ENCODE measurements at regions not wholly inside any gene's neighbourhood (a gene's known extent, or its start where the extent isn't known, plus 50 kb on each side); places are given as distances from the start of the nearest gene placed in this dataset.

- no peaks in the 10 kb centered on the region for H3K9me2 ChIP-seq (ENCODE audit: low read depth, low read length)
Observed at GRCh38 chr18:34280000-34280399, 55.3 kb upstream of the NOL4 start.

GRCh38 chr18:34280653-34281052, 55.9 kb upstream of the NOL4 start:
- no peak overlapping the region for H3K4me2 ChIP-seq (ENCODE audit: low read length)
- H3K4me1 ChIP-seq (ENCODE audit: insufficient read depth, low read length, severe bottlenecking): no peaks in the 10 kb centered on the region
- H3K79me2 ChIP-seq (ENCODE audit: insufficient read depth, low read length): no peaks in the 10 kb centered on the region
- H3K4me3 ChIP-seq (ENCODE audit: low read depth, low read length, poor library complexity, severe bottlenecking): no peak overlapping the region
- H3K9me2 ChIP-seq (ENCODE audit: low read depth, low read length): no peaks in the 10 kb centered on the region
- H4K20me1 ChIP-seq (ENCODE audit: insufficient read depth, low read length): no peaks in the 10 kb centered on the region
- no peak overlapping the region for H3K9ac ChIP-seq (ENCODE audit: low read length)
- no peak overlapping the region for H3K27ac ChIP-seq (ENCODE audit: low read depth, low read length, poor library complexity, severe bottlenecking)
- no peak overlapping the region for H2AFZ ChIP-seq (ENCODE audit: low read length)
- TF ChIP-seq EZH2 (IDR thresholded peaks at IDR 0.05; ENCODE audit: borderline replicate concordance, low read length) (no peak), CTCF (IDR thresholded peaks at IDR 0.05; ENCODE audit: low read length) (no peak)
- H3K36me3 ChIP-seq (ENCODE audit: insufficient read depth, low read length): no peaks in the 10 kb centered on the region
- no peaks in the 10 kb centered on the region for H3F3A ChIP-seq (ENCODE audit: insufficient read depth, low read length)
- no peaks in the 10 kb centered on the region for H3K27me3 ChIP-seq (ENCODE audit: insufficient read depth, low read length)
- no peaks in the 10 kb centered on the region for H3K9me3 ChIP-seq (ENCODE audit: low read length)

More at GRCh38 chr18:34280000-34280399, 55.3 kb upstream of the NOL4 start:
- Histone ChIP-seq H3K79me2 (ENCODE audit: insufficient read depth, low read length) (no peaks in the 10 kb centered on the region), H2AFZ (ENCODE audit: low read length) (no peak overlapping the region), H4K20me1 (ENCODE audit: insufficient read depth, low read length) (no peaks in the 10 kb centered on the region), H3K4me2 (ENCODE audit: low read length) (no peak overlapping the region), H3K9ac (ENCODE audit: low read length) (no peak overlapping the region), H3K4me3 (ENCODE audit: low read depth, low read length, poor library complexity, severe bottlenecking) (no peak overlapping the region), H3K36me3 (ENCODE audit: insufficient read depth, low read length) (no peaks in the 10 kb centered on the region), H3K4me1 (ENCODE audit: insufficient read depth, low read length, severe bottlenecking) (no peaks in the 10 kb centered on the region), H3K27ac (ENCODE audit: low read depth, low read length, poor library complexity, severe bottlenecking) (no peak overlapping the region), H3F3A (ENCODE audit: insufficient read depth, low read length) (no peaks in the 10 kb centered on the region), H3K9me3 (ENCODE audit: low read length) (no peaks in the 10 kb centered on the region), H3K27me3 (ENCODE audit: insufficient read depth, low read length) (no peaks in the 10 kb centered on the region)
- TF ChIP-seq EZH2 (IDR thresholded peaks at IDR 0.05; ENCODE audit: borderline replicate concordance, low read length) (no peak), CTCF (IDR thresholded peaks at IDR 0.05; ENCODE audit: low read length) (no peak)

GRCh38 chr18:34281290-34281689, 56.6 kb upstream of the NOL4 start:
- Histone ChIP-seq H4K20me1 (ENCODE audit: insufficient read depth, low read length) (no peaks in the 10 kb centered on the region), H3K4me2 (ENCODE audit: low read length) (no peak overlapping the region), H3K27me3 (ENCODE audit: insufficient read depth, low read length) (no peaks in the 10 kb centered on the region), H3K9me2 (ENCODE audit: low read depth, low read length) (no peaks in the 10 kb centered on the region), H3K36me3 (ENCODE audit: insufficient read depth, low read length) (no peaks in the 10 kb centered on the region), H3K27ac (ENCODE audit: low read depth, low read length, poor library complexity, severe bottlenecking) (no peak overlapping the region), H3K9ac (ENCODE audit: low read length) (no peak overlapping the region), H3K4me1 (ENCODE audit: insufficient read depth, low read length, severe bottlenecking) (no peaks in the 10 kb centered on the region), H3K79me2 (ENCODE audit: insufficient read depth, low read length) (no peaks in the 10 kb centered on the region), H2AFZ (ENCODE audit: low read length) (no peak overlapping the region), H3K9me3 (ENCODE audit: low read length) (no peaks in the 10 kb centered on the region), H3K4me3 (ENCODE audit: low read depth, low read length, poor library complexity, severe bottlenecking) (no peak overlapping the region), H3F3A (ENCODE audit: insufficient read depth, low read length) (no peaks in the 10 kb centered on the region)
- TF ChIP-seq EZH2 (IDR thresholded peaks at IDR 0.05; ENCODE audit: borderline replicate concordance, low read length) (no peak), CTCF (IDR thresholded peaks at IDR 0.05; ENCODE audit: low read length) (no peak)
